ENCODE measurements at regions not wholly inside any gene's neighbourhood (a gene's known extent, or its start where the extent isn't known, plus 50 kb on each side); places are given as distances from the start of the nearest gene placed in this dataset.
"Not testable (repeated sequence)": the region's sequence is repeated elsewhere in the genome, so short reads cannot be mapped to it uniquely, and the experiment has no call there.

DNA sequence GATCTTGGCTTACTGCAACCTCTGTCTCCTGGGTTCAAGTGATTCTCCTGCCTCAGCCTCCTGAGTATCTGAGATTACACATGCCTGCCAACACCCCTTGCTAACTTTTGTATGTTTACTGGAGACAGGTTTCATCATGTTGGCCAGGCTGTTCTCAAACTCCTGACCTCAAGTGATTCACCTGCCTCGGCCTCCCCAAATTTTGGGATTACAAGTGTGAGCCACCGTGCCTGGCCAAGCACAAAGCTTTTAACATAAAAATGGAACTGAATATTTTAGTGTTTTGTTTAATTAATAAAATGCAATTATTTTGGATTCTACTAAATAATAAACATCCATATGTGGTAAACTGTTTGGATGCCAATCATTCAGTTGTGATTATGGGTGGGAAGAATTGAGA is 255.2 kb downstream of the CWH43 start:
- not testable (repeated sequence) for TF ChIP-seq CTCF (IDR thresholded peaks at IDR 0.05; ENCODE audit: low read depth, low read length, poor library complexity, severe bottlenecking); EZH2phosphoT487 (IDR thresholded peaks at IDR 0.05; ENCODE audit: borderline replicate concordance, low read length)

Measured in DOHH2 (cell line).